ENCODE measurements at regions not wholly inside any gene's neighbourhood (a gene's known extent, or its start where the extent isn't known, plus 50 kb on each side); places are given as distances from the start of the nearest gene placed in this dataset.

GRCh38 chr6:56764081-56764566 is 121.4 kb upstream of the DST start:
- peak in 1 of 2 experiments; percentile 61 for DNase-seq

GRCh38 chr6:56761651-56762050 is 119.0 kb upstream of the DST start:
- no peak for DNase-seq

GRCh38 chr6:56760842-56761241 is 118.2 kb upstream of the DST start:
- DNase-seq = peak in 1 of 2 experiments; percentile 14

- DNase-seq = peak in 1 of 2 experiments; percentile 53
Observed at GRCh38 chr6:56759521-56759920, 116.8 kb upstream of the DST start.

- no peak for DNase-seq
Observed at GRCh38 chr6:56758553-56758952, 115.9 kb upstream of the DST start.

DNA sequence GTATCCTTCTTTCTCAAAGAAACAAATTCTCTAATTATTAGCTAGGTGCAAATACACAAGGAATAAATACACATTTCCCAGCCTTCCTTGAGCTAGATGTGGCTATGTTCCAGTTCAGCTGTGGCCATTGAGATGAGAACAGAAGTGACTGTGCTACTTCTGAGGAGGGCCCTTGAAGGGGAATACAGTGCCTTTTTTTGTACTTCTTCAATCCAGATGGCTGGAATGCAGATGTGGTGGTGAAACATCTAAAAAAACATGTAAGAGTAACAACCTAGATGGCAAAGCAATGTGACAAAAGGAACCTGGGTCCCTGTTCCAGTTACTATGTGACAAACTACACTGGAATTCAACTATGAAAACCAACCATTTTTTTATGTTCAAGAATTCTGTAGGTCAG is 115.4 kb upstream of the DST start:
- DNase-seq = peak in 1 of 2 experiments; percentile 8

DNA sequence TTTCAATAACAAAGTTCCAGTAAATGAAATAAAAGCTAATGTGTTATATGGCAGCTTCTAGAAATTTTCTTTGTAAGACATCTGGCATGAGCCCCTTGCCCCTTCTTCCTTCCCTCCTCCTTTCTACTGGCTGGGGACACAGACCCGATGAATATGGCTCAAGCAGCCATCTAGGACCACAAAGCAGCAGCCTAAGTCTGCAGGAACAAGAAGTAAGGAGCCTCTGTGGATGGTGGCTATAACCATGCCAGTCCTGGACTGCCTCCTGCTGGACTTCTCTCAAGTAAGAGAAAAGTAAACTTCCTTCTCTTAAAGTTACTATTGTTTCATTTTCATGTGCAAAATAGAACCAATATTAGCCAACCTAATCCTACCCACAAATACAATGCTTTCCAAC is 114.9 kb upstream of the DST start:
- DNase-seq = peak; percentile 34 to 61

GRCh38 chr6:56756791-56757587 is 114.3 kb upstream of the DST start:
- DNase-seq = peak; percentile 36 to 76

GRCh38 chr6:56756219-56756789 is 113.6 kb upstream of the DST start:
- DNase-seq = peak in 1 of 2 experiments; percentile 5

DNA sequence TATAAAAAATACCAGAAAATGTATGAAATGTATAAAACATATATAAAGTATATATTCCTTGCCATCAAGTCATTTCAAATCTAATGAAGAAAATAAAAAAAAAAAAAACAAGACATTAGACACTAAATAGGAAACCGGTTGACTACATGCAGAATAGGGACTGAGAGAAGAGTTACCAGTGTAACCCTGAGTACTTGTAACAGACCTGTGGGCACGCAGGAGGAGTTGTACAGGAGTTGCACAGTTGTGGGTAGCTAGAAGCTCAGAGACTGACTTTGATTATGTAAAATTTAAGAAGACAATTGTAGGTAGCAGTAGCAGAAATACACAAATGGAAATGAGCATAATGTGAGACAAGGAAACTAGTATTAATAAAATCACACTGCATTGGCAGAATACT is 112.4 kb upstream of the DST start:
- peak in 1 of 2 experiments; percentile 29 for DNase-seq

DNA sequence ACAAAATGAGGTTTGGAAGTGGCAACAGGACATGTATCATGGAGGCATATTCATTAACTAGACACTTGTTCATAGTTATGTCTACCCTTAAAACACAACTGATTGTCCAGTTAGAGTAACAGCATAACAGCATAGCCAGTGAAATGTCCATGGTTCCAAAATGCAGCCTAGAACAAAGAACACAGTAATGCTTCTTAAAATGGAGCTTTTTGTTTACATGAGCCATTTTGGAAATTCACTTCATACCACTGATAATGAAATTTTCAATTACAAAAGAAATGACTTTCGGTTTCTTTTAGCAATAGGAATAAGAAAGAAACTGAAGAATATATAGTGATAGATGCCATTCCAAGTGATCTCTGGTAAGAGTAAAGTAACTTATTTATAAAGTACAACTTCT is 111.1 kb upstream of the DST start:
- DNase-seq = no peak

GRCh38 chr6:56752534-56752933 is 109.8 kb upstream of the DST start:
- no peak for DNase-seq

DNA sequence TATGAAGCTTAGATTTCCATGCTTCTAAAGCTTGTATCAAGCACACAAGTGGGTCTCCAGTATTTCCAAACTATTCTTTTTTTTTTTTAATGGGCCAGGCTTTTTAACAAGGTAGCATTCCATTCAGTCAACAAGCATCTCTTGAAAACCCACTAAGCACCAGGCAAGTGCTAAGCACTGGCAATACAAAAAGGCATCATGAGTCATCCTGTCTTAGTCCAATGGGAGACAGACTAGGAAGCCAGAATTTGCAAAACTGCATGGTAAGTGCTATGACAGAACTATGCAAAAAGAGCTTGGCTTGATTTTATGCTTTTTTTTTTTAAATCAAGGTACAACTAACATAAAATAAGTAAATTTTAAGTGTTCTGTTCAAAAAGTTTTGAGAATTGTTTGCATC is 109.3 kb upstream of the DST start:
- no peak for DNase-seq

- DNase-seq = no peak
Observed at GRCh38 chr6:56751604-56752003, 108.9 kb upstream of the DST start.

GRCh38 chr6:56750686-56751085 is 108.0 kb upstream of the DST start:
- DNase-seq = no peak

- DNase-seq = no peak
Observed at GRCh38 chr6:56749632-56750151, 107.0 kb upstream of the DST start.

- DNase-seq = peak in 1 of 2 experiments; percentile 4
Observed at GRCh38 chr6:56746767-56747504, 104.2 kb upstream of the DST start.

GRCh38 chr6:56745971-56746370 is 103.3 kb upstream of the DST start:
- no peak for DNase-seq

DNA sequence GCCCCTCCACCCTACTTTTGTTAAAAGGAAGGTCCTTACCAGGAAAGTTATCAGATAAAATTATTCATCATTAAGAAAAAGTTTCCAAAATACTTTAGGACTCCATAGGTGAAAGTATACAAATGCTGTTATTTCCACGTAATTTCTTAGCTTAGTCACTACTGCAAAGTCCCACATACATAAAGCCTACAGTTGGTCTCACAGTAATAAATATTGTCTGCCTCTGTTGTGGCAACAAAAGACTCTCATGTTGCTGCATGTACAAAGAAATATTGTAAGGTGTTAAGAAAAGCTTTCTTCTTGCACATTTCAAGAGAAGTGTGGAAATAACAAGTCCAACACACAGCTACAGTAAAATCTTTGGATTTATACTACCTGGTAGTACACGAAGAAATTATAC is 102.4 kb upstream of the DST start:
- DNase-seq = no peak

DNA sequence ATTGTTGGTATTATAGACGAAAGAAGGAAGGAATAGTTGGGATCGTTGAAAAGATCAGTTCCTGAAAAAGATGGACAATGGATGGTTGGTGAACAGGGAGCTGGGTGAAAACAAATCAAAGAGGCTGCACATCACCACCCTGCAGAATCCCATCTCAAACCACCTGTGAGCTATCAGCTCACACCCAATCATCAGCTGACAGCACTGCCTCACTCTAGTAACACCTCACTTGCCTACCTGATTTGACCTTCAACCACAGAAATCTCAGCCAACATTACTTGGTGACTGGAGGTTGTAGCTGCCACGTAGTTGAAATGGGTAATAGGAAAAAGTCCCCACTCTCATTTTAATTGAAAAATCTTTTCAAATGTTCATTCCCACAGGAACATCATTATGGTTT is 101.8 kb upstream of the DST start:
- DNase-seq = no peak

DNA sequence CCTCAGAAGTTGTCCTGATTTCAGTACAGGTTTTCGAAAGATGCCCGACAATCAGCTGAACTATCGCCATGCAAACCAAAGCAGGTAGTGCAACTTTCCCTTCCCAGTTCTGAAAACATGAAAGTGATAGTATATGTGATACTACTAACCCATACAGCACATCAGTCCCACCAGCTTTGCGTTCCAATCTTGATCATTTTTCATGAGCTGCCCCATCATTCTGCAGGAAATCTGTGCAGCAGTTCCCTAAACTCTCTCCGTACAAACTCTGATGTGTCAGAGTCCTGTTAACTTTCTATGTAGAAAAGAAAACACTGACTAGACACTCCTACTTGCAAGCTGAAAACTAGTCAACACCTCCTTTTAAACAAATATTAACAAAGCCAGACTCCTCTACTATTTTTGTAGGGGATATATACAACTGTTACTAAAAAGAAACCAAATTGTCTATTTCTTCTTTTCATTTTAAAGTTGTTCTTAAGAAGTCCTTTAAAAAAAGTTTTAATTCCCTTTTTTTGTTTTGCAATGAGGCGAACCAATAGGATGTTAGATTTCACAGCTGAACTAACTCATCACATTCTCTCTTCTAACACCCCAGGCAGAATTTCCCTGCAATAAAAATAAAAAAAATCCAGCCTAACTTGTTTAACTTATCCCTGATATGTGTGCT is 99.6 kb upstream of the DST start:
- DNase-seq = no peak

GRCh38 chr6:56741472-56741871 is 98.8 kb upstream of the DST start:
- no peak for DNase-seq

Measured in NCI-H524 (cell line).